PC-3 (cell line): ENCODE measurements at regions not wholly inside any gene's neighbourhood (a gene's known extent, or its start where the extent isn't known, plus 50 kb on each side); places are given as distances from the start of the nearest gene placed in this dataset.

Experiments
- ATAC-seq: fragments of 200-7000 bp; cut with Tn5 transposase; 2 replicates; pipeline ENCODE4 v1.9.1; 2020; ENCODE audit warnings: mild to moderate bottlenecking, moderate library complexity
- BruUV-seq: library from RNA; stranded (reverse); fragments of 400-500 nt; replicated peaks from 2 replicates; lab custom pipeline; 2021; lab: Mats Ljungman, UMichigan
- CTCF ChIA-PET: fragments of 300-600 bp; sonication (Branson Sonifier 250); formaldehyde crosslinking; loops from one replicate; lab custom pipeline; 2022; ENCODE audit warnings: antibody characterized with exemption; lab: Charles Lee
- POLR2A ChIA-PET: fragments of 300-600 bp; sonication (Branson Sonifier 250); formaldehyde crosslinking; loops from one replicate; lab custom pipeline; 2022; ENCODE audit warnings: antibody characterized with exemption; ENCODE audit not compliant: unreplicated experiment; lab: Charles Lee
- DNase-seq: peaks from one replicate; pipeline ENCODE4 v3.0.0-alpha.2; 2015
- H2AFZ ChIP-seq: fragments of 300-600 bp; sonication (generic); 2 replicates; pipeline ENCODE4 v1.6.0; 2016; ENCODE audit warnings: antibody characterized with exemption, low read length
- H3F3A ChIP-seq: fragments of 300-600 bp; sonication (generic); one replicate; pipeline ENCODE4 v1.6.0; 2017; ENCODE audit warnings: antibody characterized with exemption, low read length, control low read depth, mild to moderate bottlenecking; ENCODE audit not compliant: unreplicated experiment
- H3K27ac ChIP-seq: fragments of 300-600 bp; sonication (generic); 2 replicates; pipeline ENCODE4 v1.5.1; 2016; ENCODE audit warnings: mild to moderate bottlenecking, low read length
- H3K27me3 ChIP-seq: fragments of 300-600 bp; sonication (generic); 2 replicates; pipeline ENCODE4 v1.6.1; 2016; ENCODE audit warnings: low read length, mixed read lengths
- H3K36me3 ChIP-seq: fragments of 300-600 bp; sonication (generic); 2 replicates; pipeline ENCODE4 v1.6.1; 2016; ENCODE audit warnings: low read depth, mixed run types, low read length, mixed read lengths
- H3K4me1 ChIP-seq: fragments of 300-600 bp; sonication (generic); 2 replicates; pipeline ENCODE4 v1.5.1; 2016; ENCODE audit warnings: low read length; ENCODE audit not compliant: insufficient read depth
- H3K4me2 ChIP-seq: fragments of 300-600 bp; sonication (generic); 2 replicates; pipeline ENCODE4 v1.6.0; 2016; ENCODE audit warnings: low read length
- H3K4me3 ChIP-seq: fragments of 300-600 bp; sonication (generic); 2 replicates; pipeline ENCODE4 v1.5.1; 2016; ENCODE audit warnings: mild to moderate bottlenecking, low read length, mixed read lengths
- H3K79me2 ChIP-seq: fragments of 300-600 bp; sonication (generic); 2 replicates; pipeline ENCODE4 v1.6.1; 2017; ENCODE audit warnings: low read length, mixed read lengths
- H3K9ac ChIP-seq: fragments of 300-600 bp; sonication (generic); 2 replicates; pipeline ENCODE4 v1.6.0; 2016; ENCODE audit warnings: mild to moderate bottlenecking, low read length
- H3K9me2 ChIP-seq: fragments of 300-600 bp; sonication (generic); replicated peaks from 2 replicates; pipeline ENCODE4 v1.6.1; 2016; ENCODE audit warnings: mixed run types, low read length, mixed read lengths
- H3K9me3 ChIP-seq: fragments of 300-600 bp; sonication (generic); 2 replicates; pipeline ENCODE4 v1.6.1; 2016; ENCODE audit warnings: low read length, mixed read lengths
- H4K20me1 ChIP-seq: fragments of 300-600 bp; sonication (generic); 2 replicates; pipeline ENCODE4 v1.6.1; 2016; ENCODE audit warnings: low read length, mixed read lengths
- CTCF ChIP-seq: fragments of 300-600 bp; sonication (generic); conservative IDR thresholded peaks from 2 replicates; pipeline ENCODE4 v1.5.1; 2017; ENCODE audit warnings: antibody characterized with exemption, low read depth, mild to moderate bottlenecking, low read length
- EZH2 ChIP-seq: fragments of 300-600 bp; sonication (generic); IDR thresholded peaks from one replicate; pipeline ENCODE4 v1.6.1; 2017; ENCODE audit warnings: antibody characterized with exemption, mild to moderate bottlenecking, low read length; ENCODE audit not compliant: unreplicated experiment
- EZH2phosphoT487 ChIP-seq: fragments of 300-600 bp; sonication (generic); IDR thresholded peaks from 2 replicates; pipeline ENCODE4 v1.6.1; 2018; ENCODE audit warnings: mild to moderate bottlenecking, antibody characterized with exemption, low read length, borderline replicate concordance
- intact Hi-C: fragments of 100-400 bp; cut with micrococcal nuclease; formaldehyde crosslinking; loops from 2 replicates; pipeline ENCODE4 v1.9.0; 2023

DNA sequence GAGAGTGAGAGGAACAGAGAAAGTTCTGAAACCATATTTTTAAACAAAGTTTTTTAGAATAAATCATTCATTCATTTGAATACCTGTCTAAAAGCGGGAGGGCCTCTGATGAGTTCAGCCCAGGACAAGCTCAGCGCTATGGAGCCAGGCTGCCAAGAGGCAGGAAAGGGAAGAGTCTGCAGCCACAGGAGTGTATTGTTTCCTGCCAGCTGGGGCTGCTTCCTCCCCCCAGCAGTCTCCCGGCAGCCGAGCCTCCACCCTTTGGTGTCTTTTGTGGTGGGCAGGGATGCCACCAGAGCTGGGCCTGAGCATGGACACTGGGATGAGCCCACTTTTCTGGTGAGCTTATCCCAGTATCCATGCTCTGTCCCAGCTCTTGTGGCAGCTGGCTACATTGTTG lies 199.5 kb upstream of the TPRG1 start:
- TF ChIP-seq EZH2 (no peak), CTCF (no peak), EZH2phosphoT487 (no peak)
- Histone ChIP-seq H3K27ac (no peak overlapping the region), H3K79me2 (no peaks in the 10 kb centered on the region), H3K36me3 (no peaks in the 10 kb centered on the region), H3K9ac (no peak overlapping the region), H3K4me1 (peaks cover 27% of the 10 kb centered on the region), H3K4me2 (no peak overlapping the region), H3K9me3 (no peaks in the 10 kb centered on the region), H3F3A (peaks cover 4% of the 10 kb centered on the region), H4K20me1 (no peaks in the 10 kb centered on the region), H3K4me3 (no peak overlapping the region), H2AFZ (no peak overlapping the region), H3K27me3 (no peaks in the 10 kb centered on the region), H3K9me2 (no peaks in the 10 kb centered on the region)
- ChIA-PET POLR2A (interaction anchor here (0.6 kb wide), 1 partner anchor 232 kb away, joined by 6 read pairs; no protein-coding TSS in a partner anchor), CTCF (no interaction called here)
- ATAC-seq (no peak), DNase-seq (no peak)
- BruUV-seq, result no TSS peak
- intact Hi-C loops, result loop anchor here (10.0 kb wide), 1 partner anchor 972 kb away; no protein-coding TSS in a partner anchor

DNA sequence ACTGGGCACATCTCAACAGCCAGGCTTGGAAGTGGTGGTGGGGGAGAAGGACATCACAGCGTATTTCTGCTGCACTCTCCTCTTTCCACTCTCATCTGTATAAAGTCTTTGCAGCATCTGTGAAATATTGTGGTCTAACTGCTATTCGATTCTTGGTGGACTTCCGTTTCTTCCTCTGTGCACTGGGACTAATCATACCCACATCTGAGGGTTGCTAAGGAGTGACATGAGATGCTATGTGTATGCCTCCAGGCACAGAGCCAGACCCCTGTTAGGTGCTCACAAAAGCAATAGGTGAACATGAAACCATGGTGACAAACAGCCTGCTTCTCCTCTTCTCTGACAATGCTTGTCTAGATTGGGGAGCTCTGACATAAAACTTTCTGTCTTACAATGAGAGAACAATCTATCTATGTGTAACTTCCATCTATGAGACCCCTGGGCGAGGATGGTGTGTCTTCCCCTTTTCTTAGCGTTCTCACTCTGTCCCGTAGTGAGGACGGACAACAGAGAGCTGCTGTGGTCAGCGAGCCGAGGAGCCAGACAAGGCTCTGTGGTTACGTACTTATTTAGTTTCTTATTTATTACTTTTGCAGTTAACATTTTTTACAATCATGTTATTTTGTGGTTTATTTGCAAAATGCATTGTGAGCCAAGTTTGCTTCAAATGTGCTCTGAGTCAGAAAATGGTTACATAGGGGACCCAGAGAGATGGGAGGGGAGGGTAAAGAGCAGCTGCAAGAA lies 196.7 kb upstream of the TPRG1 start:
- Histone ChIP-seq H3K36me3 (no peaks in the 10 kb centered on the region), H2AFZ (peak overlapping the region; percentile 61), H3K27me3 (no peaks in the 10 kb centered on the region), H3K9me2 (no peaks in the 10 kb centered on the region), H3K4me2 (peak overlapping the region; percentile 73), H3K4me3 (peak overlapping the region; percentile 59), H3K9ac (no peak overlapping the region), H3F3A (peaks cover 4% of the 10 kb centered on the region), H4K20me1 (no peaks in the 10 kb centered on the region), H3K79me2 (no peaks in the 10 kb centered on the region), H3K4me1 (peaks cover 42% of the 10 kb centered on the region), H3K27ac (peak overlapping the region; percentile 28), H3K9me3 (no peaks in the 10 kb centered on the region)
- ATAC-seq (peak; percentile 69), DNase-seq (peak; percentile 66)
- POLR2A ChIA-PET, result no interaction called here
- intact Hi-C loops, result loop anchor here (1.0 to 10.0 kb wide), 5 partner anchors 67 to 970 kb away; no protein-coding TSS in a partner anchor
- CTCF ChIA-PET, result interaction anchor here (0.5 to 1.0 kb wide), 2 partner anchors 20 to 258 kb away, joined by 3 read pairs; no protein-coding TSS in a partner anchor
- BruUV-seq, result no TSS peak
- TF ChIP-seq EZH2, result no peak
- no peak for TF ChIP-seq CTCF
- TF ChIP-seq EZH2phosphoT487, result no peak
